ENCODE measurements at regions not wholly inside any gene's neighbourhood (a gene's known extent, or its start where the extent isn't known, plus 50 kb on each side); places are given as distances from the start of the nearest gene placed in this dataset.
"Not testable (repeated sequence)": the region's sequence is repeated elsewhere in the genome, so short reads cannot be mapped to it uniquely, and the experiment has no call there.

GRCh38 chr4:144374065-144374464 lies 233.5 kb upstream of the GYPA start:
- no peak for DNase-seq

DNA sequence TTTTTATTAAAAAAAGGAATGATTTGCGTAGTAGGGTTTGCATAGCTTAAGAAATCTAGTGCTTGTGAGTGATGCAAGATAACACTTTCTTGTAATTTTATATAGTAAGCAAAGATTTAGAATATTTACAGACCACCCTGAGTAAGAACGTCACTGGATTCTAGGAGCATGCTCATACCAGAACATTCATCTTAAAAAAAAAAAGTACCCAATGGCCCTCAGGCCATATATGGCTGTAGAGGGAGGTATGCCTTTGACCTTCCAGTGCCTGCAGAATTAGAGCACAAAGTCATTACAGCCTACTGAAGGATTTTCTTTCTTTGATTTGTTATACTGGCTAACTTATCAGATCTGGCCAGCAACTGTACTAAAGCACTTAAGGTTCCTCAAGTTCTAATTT lies 236.3 kb upstream of the GYPA start:
- DNase-seq: no peak

GRCh38 chr4:144384408-144384807 lies 243.9 kb upstream of the GYPA start:
- no peak for DNase-seq

- DNase-seq: peak; percentile 41
Observed at GRCh38 chr4:144399927-144400326, 246.0 kb upstream of the HHIP start.

DNA sequence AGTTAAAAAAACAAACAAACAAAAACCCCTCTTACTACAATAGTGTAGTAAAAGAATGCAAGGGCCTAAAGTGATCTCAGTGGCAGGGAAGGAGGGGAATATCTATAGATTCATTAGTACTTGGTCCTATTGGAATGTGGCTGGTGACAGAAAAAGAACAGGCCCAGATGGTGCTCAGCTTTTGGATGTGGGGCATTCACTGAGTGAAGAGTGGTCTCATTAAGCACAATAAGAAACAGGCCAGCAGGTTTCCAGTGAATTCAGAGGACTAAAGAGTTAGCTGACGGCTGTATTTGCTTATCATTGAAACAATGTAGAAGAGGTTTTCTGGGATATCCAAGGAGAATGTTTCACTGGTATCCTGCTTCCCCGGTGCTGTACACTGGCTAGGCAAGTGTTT lies 243.8 kb upstream of the HHIP start:
- DNase-seq: no peak

- no peak for DNase-seq
Observed at GRCh38 chr4:144402999-144403398, 243.0 kb upstream of the HHIP start.

DNA sequence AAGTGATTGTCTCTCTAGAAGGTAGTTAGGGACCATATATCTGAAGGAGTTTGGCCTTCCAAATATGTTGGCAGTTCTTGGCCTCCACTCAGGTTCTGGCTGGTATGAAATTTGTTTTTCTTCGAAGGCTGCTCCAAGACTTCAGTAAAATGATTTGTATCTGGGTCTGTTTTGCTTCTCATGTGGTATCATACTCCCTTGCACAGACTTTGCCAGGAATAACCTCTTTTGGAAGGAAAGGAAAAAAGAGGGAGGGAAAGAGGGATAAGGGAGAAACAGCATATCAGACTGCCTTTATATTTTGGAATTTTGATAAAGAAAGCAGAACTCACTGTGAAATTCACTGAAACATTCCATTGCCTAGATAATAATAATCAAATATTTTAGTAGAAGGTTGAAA lies 242.1 kb upstream of the HHIP start:
- DNase-seq: no peak

GRCh38 chr4:144409525-144409924 lies 236.4 kb upstream of the HHIP start:
- DNase-seq: no peak

DNA sequence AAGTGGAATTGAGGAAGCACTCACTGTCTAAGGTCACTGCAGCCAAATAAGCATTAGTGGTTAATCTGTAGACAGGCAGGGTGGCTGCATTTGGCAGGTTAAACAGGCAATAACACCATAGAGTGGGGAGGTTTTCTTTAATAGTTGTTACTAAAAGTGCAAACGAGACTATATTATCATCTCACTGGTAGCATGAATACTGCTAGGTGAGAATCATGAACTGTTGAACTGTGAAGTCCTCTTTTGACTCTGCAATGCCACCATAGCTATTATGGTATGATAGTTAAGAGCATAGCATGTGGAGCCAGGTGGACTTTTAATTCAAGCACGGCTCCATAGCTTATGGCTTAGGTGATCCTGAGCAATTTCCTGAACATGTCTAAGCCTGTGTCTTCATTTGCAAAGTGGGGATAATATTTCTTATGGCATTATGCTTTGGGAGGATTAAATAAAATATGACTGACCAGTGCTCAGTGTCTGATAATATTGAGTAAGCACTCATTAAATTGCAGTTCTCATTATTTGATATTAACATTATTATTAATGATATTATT lies 235.6 kb upstream of the HHIP start:
- no peak for DNase-seq

- no peak for DNase-seq
Observed at GRCh38 chr4:144411119-144411518, 234.8 kb upstream of the HHIP start.

GRCh38 chr4:144411700-144412099 lies 234.3 kb upstream of the HHIP start:
- no peak for DNase-seq

- no peak for DNase-seq
Observed at GRCh38 chr4:144421056-144421455, 224.9 kb upstream of the HHIP start.

DNA sequence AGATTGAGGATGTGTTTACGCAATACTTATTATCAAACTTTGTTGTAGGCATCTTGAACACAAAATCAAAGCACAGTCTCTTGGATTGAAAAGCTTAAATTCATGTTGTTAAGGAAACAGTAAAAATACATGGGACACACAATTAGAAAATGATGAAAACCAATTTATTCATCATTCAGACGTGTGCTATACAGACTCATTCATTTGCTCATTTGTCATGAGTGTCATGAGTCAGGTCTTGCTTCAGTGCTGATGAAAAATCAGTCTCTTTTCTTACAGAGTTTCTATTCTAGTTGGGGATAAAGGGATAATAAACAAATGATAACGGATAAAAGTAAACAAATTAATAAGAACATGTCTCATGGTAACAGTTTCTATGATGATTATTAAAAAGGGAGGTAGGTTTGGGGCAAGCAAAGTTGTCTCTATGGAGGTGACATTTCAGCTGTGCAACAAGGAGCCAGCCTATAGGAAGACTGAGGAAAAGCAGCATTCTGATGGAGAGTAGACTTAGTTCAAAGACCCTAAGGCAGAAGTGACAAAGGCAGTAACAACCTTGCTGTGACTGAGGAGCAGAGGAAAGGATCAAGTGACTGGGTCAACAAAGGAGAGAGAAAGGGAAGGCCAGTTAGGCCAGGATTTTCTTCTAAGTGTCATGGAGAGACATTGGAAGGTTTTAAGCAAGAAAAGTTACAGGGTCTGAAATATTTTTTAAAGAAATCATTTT lies 224.0 kb upstream of the HHIP start:
- DNase-seq: no peak

DNA sequence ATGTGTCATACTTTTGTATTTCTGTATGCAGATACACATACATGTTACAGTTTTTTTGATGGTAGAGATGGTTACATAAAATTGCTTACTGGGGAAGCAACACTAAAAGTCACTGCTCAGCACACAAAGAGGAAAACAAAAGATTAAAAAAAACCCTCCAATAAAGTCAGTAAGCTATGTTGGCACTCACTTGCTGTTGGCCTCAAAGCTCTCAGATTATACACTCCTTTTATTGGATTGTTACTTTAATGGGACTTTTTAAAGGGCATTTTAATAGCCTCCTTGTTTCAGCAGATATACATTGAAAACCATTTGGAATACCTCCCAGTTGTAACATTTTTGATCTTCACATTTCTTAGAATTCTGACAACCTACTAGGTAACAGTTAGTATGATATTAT lies 222.0 kb upstream of the HHIP start:
- DNase-seq: no peak

GRCh38 chr4:144426023-144426422 lies 219.9 kb upstream of the HHIP start:
- DNase-seq: not testable (repeated sequence)

DNA sequence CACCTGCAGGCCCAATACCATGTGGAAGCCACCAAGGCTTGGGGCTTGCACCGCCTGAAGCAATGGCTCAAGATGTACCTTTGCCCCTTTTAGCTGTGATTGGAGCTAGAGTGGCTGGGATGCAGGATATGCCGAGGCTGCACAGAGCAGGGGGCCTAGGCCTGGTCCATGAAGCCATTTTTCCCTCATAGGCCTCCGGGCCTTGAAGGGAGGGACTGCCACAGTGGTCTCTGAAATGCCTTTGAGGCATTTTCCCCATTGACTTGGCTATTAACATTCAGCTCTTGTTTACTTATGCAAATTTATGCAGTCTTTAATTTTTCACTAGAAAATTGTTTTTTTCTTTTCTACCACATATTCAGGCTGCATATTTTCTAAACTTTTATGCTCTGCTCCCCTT lies 203.2 kb upstream of the HHIP start:
- no peak for DNase-seq

DNA sequence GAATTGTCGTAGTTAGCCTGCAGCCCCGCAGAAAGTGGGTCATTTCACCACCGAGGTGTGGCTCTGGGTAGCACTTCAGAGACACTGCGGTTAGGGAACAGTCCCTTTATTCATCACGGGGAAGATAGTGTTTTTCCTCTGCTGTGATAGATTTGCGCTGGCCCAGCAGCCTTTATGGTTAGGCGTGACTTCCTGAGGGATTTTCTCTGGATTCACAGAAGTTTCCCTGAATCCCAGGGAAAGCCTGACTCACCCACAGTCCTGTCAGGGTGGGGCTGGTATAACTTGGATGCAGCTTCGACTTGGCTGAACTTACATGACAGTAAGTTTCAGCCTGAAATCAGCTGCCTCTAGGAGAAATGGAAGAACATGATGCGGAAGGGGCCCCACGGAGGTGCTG lies 196.3 kb upstream of the HHIP start:
- DNase-seq: no peak

DNA sequence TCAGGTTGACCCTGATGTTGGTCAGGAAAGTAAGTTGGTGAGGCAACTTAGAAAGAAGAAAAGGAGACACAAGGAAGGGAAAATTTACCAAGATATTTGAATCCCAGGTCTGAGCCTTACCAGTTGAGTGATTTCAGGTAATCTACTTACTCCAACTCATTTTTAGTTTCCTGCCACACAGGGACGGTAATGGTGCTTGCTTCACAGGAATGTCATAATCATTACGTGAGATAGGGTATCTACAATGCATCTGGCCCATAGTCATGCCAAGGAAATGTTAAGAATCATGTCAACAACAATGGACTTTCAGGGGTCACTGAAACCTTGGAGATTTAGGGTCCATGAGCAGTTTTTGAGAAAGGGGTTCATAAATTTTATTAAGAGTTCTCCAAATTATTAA lies 195.4 kb upstream of the HHIP start:
- DNase-seq: no peak

DNA sequence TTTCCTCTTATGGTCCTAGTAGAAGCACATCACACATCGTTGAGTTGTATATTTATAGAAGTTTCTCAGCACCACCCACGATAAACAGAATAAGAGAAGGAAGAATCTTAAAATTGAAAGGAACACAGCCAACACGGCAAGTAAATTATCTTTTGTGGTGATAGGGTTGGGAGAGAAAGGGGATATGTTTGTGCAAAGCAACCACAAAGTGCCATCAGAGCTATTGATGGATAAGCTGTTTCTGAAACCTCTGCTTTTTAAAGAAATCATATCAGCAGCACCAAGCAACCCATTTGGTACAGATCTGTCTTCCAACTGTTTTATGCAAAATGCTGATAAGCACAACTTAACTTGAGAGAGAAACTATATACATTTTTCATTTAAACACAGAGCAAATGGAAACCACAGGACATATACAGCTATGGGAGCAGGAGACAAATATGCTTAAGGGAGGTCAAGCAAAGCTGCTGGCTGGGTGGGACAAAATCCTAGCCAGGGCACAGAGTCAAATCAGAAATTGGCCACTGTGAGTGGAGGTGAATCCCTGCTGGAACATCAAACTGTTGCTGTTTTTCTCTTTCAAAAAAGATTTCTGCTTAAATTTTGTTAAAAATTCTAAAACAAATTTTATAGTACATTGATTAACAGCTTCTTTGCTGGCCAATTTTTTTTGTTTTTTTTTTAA lies 194.0 kb upstream of the HHIP start:
- DNase-seq: no peak

DNA sequence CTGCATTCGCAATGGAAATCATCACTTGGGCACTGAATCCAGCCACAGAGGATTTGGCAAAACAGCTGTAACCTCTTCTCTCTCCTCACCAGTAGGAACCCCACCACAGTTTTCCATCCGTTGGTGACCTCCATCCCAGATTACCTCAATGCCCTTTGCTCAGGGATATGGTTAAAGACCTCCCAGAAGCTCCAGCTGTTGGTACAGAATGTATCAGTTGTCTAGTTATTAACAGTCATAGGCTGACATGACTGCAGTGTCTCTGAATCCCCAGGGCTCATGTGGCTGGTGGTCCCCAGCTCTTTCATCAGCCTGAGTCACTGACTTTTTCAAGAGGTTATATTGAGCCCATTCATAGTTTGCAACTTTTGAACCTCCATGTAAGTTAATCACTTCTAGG lies 189.8 kb upstream of the HHIP start:
- DNase-seq: no peak

DNA sequence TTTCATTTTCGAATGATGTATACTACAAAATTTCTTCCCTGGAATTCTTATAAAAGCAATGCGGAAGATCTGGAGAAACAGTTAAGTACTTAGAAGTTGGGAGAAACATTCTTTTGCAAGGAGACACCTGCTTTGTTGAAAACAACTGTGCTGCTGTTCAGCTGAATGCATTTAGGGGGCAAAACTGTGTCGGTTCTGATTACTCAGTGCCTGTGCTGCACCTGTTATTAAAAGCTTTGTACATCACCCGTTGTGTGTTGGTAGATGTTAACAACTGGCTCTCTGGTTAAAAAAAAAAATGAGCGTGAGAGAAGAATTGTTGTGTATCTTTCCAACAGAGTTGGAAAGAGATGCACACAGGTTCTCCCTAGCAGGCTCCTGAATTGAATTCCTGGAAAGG lies 184.1 kb upstream of the HHIP start:
- no peak for DNase-seq

- no peak for DNase-seq
Observed at GRCh38 chr4:144463236-144463635, 182.7 kb upstream of the HHIP start.

DNA sequence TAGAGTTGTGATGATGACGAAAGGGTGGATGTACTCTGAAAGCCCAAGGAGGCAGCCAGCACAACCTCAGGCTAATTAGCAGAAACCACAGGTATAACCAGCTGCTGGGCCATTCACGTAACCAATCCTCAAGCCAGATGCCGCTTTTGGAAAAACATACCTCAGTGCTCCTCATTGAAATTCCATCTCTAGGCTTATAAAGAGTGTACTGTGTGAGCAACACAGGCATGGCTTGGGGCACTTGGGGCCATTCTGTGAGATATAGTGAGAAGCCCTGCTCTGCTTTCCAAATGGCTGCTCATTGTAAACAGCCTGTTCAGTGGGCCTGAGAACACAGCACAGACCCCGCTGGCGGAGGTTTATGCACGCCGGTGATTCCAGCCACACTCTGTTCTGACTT lies 182.1 kb upstream of the HHIP start:
- DNase-seq: no peak

GRCh38 chr4:144465546-144465945 lies 180.4 kb upstream of the HHIP start:
- DNase-seq: no peak

GRCh38 chr4:144480068-144480467 lies 165.9 kb upstream of the HHIP start:
- DNase-seq: no peak
